ENCODE measurements at regions not wholly inside any gene's neighbourhood (a gene's known extent, or its start where the extent isn't known, plus 50 kb on each side); places are given as distances from the start of the nearest gene placed in this dataset.

- in situ Hi-C loops (cut with MboI; ENCODE audit: low sequenced_read_pairs) = loop anchor here (25.0 kb wide), 1 partner anchor 403 kb away; no protein-coding TSS in a partner anchor
These were observed 650.5 kb upstream of the SORCS1 start for GRCh38 chr10:107814865-107815487.

- in situ Hi-C loops (cut with MboI; ENCODE audit: low sequenced_read_pairs) = loop anchor here (25.0 kb wide), 1 partner anchor 401 kb away; no protein-coding TSS in a partner anchor
These were observed 649.1 kb upstream of the SORCS1 start for GRCh38 chr10:107813451-107814162.

GRCh38 chr10:107809889-107810288 lies 645.4 kb upstream of the SORCS1 start:
- in situ Hi-C loops (cut with MboI; ENCODE audit: low sequenced_read_pairs) = loop anchor here (25.0 kb wide), 1 partner anchor 398 kb away; no protein-coding TSS in a partner anchor

- in situ Hi-C loops (cut with MboI; ENCODE audit: low sequenced_read_pairs) = loop anchor here (25.0 kb wide), 1 partner anchor 396 kb away; no protein-coding TSS in a partner anchor
These were observed 643.3 kb upstream of the SORCS1 start for GRCh38 chr10:107807836-107808235.

- in situ Hi-C loops (cut with MboI; ENCODE audit: low sequenced_read_pairs) = loop anchor here (25.0 kb wide), 1 partner anchor 394 kb away; no protein-coding TSS in a partner anchor
These were observed 641.5 kb upstream of the SORCS1 start for GRCh38 chr10:107806026-107806425.

GRCh38 chr10:107803546-107803945 lies 639.0 kb upstream of the SORCS1 start:
- in situ Hi-C loops (cut with MboI; ENCODE audit: low sequenced_read_pairs) = loop anchor here (25.0 kb wide), 1 partner anchor 391 kb away; no protein-coding TSS in a partner anchor

GRCh38 chr10:107800061-107800460 lies 635.6 kb upstream of the SORCS1 start:
- in situ Hi-C loops (cut with MboI; ENCODE audit: low sequenced_read_pairs) = loop anchor here (25.0 kb wide), 1 partner anchor 388 kb away; no protein-coding TSS in a partner anchor

- in situ Hi-C loops (cut with MboI; ENCODE audit: low sequenced_read_pairs) = no loop called here
These were observed 625.8 kb upstream of the SORCS1 start for GRCh38 chr10:107790271-107790670.

GRCh38 chr10:107771066-107771465 lies 606.6 kb upstream of the SORCS1 start:
- in situ Hi-C loops (cut with MboI; ENCODE audit: low sequenced_read_pairs) = no loop called here

- in situ Hi-C loops (cut with MboI; ENCODE audit: low sequenced_read_pairs) = no loop called here
These were observed 602.7 kb upstream of the SORCS1 start for GRCh38 chr10:107767185-107767584.

- in situ Hi-C loops (cut with MboI; ENCODE audit: low sequenced_read_pairs) = no loop called here
These were observed 590.3 kb upstream of the SORCS1 start for GRCh38 chr10:107754814-107755213.

GRCh38 chr10:107749235-107749634 lies 584.7 kb upstream of the SORCS1 start:
- in situ Hi-C loops (cut with MboI; ENCODE audit: low sequenced_read_pairs) = no loop called here

- in situ Hi-C loops (cut with MboI; ENCODE audit: low sequenced_read_pairs) = no loop called here
These were observed 583.3 kb upstream of the SORCS1 start for GRCh38 chr10:107747851-107748250.

GRCh38 chr10:107741971-107742370 lies 577.5 kb upstream of the SORCS1 start:
- in situ Hi-C loops (cut with MboI; ENCODE audit: low sequenced_read_pairs) = no loop called here

- in situ Hi-C loops (cut with MboI; ENCODE audit: low sequenced_read_pairs) = no loop called here
These were observed 576.6 kb upstream of the SORCS1 start for GRCh38 chr10:107740962-107741690.

- in situ Hi-C loops (cut with MboI; ENCODE audit: low sequenced_read_pairs) = no loop called here
These were observed 575.4 kb upstream of the SORCS1 start for GRCh38 chr10:107739951-107740350.

GRCh38 chr10:107733328-107734130 lies 569.0 kb upstream of the SORCS1 start:
- in situ Hi-C loops (cut with MboI; ENCODE audit: low sequenced_read_pairs) = no loop called here

GRCh38 chr10:107732045-107732444 lies 567.5 kb upstream of the SORCS1 start:
- in situ Hi-C loops (cut with MboI; ENCODE audit: low sequenced_read_pairs) = no loop called here

- in situ Hi-C loops (cut with MboI; ENCODE audit: low sequenced_read_pairs) = no loop called here
These were observed 564.3 kb upstream of the SORCS1 start for GRCh38 chr10:107728807-107729206.

- in situ Hi-C loops (cut with MboI; ENCODE audit: low sequenced_read_pairs) = no loop called here
These were observed 563.3 kb upstream of the SORCS1 start for GRCh38 chr10:107727767-107728317.

Data from HL-60/S4 treated with phorbol 12-myristate 13-acetate at 8.2 ng/mL for 4 days and 3 days (cell line).